KG1 (cell line): ENCODE measurements at regions not wholly inside any gene's neighbourhood (a gene's known extent, or its start where the extent isn't known, plus 50 kb on each side); places are given as distances from the start of the nearest gene placed in this dataset.

Experiments
- DNase-seq: peaks from one replicate; lab custom pipeline; 2025; lab: John Stamatoyannopoulos, UW

DNA sequence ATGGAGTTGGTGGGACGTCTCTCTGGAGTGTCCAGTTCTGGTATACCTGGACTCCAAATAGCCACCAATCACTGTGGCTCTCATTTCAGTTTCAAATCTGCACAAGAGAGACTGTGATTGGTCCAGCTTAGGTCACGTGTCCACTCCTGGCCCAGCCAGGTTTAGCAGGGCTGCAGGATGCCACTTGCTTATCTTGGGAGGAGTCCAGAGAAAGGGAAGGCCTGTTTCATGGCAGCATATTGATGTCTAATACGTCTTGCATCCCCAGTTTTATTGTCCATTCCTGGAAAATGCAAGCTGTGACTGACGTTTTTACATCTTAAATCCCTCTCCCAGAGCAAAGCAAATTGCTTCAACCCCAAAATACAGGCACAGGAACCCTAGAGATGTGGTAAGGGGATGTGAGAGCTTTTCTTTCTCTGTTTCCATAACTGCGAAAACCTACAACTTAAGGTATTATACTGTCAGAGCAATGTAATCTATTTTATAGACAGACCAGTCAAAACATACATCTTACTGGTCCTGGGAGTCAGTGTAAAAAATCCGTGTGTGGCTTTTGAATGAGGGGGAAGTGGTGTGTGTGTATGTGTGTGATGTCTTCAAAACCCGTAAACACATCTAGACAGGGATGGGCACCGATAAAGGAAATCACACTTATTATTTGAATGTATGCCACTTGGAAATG is 274.4 kb downstream of the TLE3 start:
- DNase-seq = no peak

DNA sequence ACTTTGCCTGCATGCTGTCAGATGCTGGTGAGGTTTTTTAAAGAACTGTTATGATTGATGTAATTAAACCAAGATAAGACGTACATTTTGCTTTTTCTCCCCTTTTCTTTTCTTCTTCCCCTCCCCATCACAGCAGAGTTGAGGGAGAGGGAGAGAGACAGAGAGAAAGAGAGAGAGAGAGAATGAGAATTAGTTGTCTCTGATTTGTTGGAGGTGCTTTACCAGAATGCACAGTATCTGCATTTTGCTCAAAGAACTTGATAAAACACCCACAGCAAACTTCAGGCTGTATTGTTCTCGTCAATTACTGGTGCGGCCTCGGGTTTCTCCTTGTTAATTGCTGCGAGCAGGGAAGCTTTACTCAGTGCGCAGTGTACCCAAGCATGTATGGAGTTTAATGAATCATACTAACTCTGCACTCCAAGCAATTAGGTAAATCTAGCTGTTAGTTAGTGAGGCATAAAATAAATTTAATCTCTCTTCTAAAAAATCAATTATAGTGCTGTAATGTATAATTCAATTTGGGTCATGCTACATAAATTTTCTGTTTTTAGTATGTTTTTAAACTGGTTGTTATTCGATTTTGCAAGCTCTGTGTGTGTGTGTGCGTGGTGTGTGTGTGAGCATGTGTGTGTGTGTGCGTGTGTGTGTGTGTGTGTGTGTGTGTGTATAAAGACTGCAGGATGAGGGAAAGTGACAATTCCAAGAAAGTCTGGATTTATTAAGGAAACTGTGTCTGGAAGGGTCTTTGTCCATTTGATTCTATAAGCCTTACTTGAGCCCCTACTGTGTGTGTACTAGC is 273.4 kb downstream of the TLE3 start:
- DNase-seq = no peak

DNA sequence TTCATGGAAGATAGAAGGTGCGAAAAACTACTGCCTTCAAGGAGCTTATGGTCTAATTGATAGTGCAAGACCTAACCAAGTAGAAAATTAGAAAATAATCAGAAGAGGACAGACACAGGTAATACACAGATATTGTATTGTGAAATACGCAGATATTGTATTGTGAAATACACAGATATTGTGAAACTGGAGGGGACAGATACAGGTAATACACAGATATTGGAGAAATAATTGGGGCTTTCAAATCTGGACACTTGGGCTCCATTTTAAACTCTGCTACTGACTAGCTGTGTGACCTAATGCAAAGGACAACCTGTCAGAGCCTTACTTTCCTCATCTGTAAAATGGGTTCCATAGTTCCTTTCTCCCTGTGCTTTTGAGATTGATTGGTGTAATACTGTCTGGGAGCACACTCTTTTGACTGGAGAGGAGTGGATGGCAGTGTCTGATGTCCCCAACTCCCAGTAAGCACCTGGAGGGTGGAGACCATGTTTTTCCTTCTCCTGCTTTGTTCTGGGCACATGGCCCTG is 272.8 kb downstream of the TLE3 start:
- no peak for DNase-seq

DNA sequence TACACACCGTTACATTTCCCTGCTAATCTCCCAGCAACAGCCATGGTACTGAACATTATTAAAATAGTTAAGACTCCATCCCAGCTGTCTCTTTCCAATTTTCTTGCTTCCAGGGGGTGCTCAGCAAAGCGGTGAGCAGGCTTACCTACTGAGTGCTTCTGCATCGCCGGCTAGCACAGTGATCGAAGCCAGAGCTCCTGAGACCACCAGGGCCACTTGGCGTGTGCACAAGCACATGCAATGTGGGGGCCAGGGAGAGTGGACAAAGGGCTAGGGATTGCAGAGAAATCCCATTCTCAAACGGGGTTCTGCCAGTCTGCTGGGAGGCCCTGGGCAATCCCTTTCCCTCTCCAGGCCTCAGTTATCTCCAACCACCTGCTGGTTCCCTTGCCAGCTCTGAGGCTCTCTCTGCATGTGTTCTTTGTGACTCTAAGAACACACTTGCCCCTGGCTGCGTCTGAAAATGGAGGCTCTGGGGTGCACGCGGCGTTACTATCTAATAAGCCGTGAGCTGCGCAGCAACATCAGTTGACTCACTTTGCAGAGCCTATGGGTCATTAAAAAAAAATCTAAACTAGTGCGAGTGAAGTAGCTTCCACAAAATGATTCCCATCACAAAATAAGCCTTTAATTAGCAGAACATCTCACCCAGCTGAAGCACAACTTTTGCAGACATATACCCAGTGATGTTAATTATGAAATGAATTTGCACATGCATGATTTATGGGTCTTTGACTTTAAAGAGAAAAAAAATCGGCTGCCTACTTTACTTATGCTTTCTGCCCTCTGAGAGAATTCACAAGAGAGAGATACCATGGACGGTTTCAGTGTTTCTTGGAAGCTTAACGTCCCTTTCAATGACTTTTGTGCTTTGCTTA is 271.5 kb downstream of the TLE3 start:
- no peak for DNase-seq

DNA sequence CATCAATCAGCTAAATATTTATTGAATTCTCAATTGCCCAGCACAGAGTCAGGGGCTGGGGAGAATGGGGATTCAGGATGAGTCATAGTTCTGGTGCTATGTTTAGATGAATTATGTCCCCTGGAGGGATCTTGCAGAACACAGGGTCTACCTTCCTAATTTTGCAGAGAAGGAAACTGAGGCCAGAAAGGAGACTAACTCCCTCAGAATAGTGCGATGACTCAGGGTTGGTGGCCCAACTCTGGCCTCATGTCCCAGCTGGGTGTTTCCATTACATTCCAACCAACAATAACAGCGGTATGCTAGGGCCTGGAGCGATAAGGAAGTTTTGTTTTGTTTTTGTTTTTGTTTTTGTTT is 270.9 kb downstream of the TLE3 start:
- no peak for DNase-seq

DNA sequence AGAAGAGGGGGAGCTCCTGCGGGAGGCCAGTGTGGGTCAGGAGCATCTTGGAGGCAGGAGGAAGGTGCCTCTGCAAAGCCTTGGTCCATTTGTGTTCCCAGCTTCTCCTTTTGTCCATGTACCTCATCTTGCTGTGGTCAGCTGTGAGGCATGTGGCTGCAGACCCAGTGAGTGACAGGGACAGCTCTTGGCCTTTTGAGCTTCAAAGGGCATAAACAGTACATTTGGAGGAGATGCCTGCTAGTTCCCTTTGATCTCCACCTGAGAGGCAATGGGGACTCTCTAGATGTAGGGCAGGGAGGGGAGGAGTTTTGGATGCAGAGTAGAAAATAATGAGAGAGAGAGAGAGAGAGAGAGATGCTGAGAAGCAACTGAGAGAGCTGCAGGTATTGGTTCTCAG is 270.0 kb downstream of the TLE3 start:
- DNase-seq = no peak

DNA sequence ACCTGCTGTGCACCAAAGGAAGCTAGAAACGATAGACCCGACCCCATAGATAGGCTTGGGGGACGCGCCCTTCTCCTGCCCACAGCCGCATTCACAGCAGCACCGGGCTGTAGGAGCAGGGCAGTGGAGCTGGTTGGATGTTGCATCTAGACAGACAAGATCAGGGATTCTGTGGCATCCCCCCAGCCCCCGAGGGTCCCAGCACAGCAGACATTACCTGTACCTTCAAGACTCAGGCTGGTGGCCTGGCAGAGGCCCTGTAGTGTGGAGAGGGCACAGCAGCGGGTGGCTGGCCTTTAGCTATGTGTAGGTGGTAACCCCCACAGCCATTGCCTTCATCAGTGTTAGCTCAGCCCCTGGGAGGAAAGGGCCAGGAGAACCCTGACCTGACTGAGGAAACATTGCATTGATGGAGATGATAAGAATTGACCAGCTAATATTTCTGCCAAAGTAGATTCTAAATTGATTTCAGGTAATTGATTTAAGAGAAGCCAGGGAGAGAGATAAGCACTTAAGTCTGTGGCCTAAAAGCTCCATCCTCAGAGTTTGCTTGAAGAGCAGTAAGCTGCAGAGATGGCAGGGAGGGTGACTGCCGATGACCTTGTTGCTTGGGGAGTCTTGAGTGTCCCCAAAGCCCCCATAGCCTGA is 269.4 kb downstream of the TLE3 start:
- no peak for DNase-seq

DNA sequence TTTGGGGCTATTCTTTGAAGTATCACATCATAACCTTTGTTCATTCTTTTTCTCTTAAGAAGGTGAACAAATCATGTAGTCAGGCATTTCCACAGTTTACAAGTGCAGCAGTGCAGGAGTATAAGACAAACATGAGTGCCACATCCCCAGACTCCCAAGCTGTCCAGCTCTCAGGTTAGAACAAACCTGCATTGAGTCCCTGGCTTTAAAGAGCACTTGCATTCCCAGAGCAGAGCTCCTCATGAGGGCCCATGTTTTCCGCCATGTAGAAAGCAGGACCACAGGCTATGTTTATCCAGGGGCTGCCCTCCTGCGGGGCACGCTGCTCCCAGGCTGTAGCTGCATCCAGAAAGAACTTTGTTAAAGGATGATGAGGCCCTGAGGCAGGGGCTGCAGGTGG is 267.7 kb downstream of the TLE3 start:
- no peak for DNase-seq

DNA sequence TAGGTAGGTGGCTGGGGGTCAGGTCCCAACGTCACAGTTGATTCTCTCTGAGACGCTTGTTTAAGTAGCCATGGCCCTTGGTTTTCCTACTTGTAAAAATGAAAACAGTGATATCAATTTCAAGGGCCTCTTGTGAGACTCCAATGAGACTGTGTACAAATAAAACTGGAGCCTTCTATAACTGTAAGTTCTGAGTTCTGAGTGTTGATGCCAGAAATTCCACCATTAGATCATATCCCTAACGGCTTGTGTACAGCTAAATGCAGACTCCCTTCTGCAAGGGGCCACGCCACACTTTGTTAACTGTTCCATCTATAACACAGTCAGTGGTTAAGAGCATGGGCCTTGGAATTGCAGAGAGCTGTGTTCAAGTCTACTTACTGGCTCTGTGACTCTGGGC is 267.3 kb downstream of the TLE3 start:
- no peak for DNase-seq

DNA sequence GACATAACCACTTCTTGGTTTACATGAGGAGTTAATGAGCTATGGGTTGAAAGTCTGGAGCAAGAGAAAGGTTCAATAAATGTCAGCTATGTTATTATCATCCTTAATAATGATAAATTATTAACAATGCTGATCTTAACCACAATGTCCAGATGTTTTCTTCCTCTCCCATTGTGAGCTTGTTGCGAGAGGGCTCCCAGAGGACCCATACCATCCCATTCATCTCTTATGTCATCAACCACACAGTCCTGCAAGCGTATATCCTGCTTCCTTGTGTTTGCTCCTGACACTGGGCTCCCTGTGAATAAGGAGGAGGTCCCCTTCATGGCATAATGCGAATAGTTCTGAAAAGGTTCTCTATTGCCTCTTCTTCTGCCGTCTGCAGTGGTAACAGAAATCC is 266.8 kb downstream of the TLE3 start:
- no peak for DNase-seq

DNA sequence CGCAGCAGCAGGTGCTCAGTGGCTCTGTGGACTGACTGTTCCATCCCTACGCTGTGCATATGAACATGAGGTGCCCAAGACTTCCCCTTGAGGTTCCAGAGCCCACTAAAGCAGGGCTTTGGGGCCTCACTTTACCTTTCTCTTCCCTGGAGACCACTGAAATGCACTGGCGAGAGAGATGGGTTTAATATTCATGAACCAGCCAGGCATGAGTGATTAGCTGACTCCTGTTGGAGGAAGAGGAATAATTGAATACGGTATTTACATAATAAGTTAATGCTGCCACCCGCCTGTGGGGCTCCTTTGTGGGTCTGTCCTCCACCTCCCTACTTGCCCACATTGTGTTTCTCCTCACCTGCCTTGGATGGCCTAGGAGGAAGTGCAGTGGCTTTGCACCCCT is 263.4 kb downstream of the TLE3 start:
- DNase-seq = no peak

DNA sequence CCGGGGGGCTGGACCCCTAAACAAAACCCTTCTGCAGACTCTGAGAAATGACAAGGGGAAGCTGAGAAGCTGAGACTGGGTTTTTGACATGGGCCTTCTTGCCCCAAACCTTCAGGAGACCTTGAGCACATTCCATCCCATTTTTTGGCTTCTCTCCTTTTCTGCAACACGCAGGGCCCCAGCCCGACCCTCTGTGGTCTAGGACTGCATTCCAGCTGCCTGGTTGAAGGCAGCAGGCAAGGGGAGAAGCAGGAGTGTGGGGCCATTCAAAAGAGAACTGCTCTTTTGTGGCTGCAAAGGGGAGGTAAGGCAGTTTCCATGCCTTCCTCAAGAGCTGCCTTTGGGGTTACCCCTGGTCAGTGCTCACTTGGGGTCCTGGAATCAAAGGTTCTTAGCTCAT is 263.0 kb downstream of the TLE3 start:
- DNase-seq = no peak

DNA sequence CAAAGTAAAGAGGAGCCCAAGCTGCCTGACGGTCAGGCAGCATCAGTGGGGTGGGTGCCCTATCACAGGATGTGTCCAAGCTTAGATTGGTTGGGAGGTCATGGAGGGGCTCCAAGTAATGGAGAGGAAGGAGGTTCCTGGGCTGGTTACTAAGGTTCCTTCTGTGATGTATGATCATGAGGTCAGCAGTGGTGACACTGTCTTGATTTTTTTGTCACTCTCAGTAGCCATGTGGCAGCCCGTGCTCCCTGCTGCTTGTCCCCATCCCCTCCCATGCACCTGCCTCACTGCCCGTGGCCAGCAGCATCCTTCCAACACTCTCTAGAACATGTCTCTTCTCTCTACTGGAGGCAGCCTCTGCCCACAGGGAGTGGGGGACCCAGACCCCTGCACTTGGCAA is 261.7 kb downstream of the TLE3 start:
- DNase-seq = no peak

DNA sequence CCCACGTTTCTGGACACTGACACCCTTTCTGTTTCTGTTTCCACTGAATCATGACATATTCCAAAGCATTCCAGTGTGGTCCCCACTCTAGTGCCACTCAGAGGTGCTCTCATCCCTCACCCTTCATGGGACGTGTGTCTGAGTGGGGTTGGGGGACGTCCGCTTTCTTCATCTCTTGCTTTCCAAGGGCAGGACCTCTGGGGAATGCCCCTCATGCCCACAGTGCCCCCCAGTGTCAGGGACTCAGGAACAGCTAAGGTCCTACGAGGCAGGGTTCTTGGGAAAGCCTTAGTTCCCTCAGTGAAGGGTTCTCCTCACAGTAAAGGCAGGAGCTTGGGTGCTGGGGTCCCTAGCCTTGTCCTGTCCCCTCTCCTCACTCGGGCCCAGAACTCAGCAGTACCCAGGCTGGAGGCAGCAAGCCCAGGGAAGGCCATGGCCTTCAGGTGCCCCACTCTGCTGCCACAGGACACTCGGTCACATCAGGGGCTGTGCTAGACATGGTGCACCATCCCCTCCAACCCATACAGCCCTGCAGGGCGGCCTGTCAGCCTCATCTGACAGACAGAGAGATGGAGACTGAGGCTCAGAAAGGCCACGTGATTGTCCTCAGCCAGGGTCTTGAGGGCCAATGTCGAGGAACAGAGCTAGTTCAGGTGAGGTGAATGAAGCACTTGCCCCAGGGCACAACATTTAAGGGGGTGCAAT is 261.0 kb downstream of the TLE3 start:
- DNase-seq = no peak

DNA sequence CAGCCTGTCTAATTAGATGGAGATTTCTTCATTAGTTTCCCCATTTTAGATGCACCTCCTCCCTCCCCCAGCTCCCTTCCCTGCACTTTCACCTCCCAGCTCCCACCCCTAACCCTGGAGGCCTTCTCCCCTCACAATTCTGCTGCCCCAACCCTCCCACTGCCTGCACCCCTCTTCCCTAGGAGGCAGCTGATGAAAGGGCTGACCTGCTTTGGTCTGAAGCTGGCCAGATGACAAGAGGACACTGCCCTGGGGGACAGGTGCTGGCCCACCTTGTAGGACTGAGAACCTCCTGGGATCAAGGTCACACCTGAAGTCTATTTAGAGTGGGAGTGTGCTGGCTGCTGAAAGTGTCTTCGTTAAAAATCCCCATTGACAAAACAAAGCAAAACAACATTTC is 259.4 kb downstream of the TLE3 start:
- no peak for DNase-seq

DNA sequence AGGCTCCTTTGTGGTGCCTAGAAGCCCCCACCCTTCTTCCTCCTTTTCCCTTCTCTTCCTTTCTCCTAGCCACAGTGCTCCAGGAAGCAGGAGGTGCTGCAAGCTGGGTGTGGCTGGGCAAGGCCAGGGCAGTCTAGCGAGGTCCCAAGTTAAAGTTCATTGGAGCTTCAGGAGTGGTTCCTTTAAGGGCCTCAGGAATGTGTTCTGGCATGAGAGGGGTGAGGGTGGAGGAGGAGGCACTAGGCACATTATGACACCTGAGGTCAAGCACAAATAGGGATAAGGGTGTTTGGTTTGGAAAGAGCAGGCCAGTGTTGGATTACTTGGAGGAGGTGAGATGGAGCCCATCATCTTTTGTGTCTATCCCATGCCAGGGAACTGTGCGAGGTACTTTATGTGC is 258.7 kb downstream of the TLE3 start:
- no peak for DNase-seq

DNA sequence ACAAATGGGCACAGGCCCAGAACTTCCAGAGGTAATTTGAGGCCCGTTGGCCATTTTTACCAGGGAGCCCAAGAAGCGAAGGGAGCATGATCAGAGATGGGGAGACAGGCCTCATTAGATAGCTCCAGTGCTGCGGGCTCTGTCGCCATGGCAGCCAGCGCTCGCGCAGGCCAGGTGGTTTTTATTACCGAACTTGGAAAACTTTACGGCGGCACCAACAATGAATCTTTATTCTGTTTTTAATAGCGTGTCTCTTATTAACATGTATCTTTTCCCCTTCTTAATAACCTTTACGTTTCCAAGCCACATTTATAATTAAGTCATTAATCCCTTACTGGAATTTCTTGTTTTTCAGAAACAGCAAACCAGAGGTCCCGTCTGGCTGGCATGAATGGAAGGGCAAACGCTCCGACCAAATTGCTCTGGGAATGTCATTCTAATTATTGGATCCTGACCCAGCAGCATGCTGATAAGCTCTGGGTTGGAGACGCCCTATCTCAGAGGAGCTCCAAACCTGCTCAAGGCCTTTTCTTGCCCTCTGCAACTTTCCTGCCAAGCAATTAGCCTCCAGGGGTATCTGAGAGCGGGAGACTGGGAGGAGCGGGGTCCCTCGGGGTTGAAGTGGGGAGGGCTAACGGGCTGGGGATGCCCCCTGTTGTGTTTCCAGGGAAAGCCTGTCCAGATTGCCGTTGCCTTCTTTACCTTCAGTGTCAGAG is 256.4 kb downstream of the TLE3 start:
- no peak for DNase-seq

DNA sequence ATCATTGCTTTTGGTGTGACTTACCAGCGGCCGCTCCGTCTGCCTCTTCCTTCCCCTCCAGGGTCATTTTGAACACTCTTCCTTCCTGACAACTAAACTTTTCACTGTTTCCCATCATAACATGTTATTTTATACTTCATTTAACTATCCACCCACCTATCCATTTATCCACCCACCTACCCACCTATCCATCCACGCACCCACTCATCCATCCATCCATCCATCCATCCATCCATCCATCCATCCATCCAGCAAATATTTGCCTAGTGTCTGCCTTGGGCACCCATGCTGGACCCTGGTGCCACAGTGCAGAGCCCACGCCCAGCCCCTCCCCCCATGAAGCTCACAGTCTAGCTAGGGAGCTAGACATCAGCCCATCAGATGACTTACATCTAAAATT is 254.9 kb downstream of the TLE3 start:
- no peak for DNase-seq

DNA sequence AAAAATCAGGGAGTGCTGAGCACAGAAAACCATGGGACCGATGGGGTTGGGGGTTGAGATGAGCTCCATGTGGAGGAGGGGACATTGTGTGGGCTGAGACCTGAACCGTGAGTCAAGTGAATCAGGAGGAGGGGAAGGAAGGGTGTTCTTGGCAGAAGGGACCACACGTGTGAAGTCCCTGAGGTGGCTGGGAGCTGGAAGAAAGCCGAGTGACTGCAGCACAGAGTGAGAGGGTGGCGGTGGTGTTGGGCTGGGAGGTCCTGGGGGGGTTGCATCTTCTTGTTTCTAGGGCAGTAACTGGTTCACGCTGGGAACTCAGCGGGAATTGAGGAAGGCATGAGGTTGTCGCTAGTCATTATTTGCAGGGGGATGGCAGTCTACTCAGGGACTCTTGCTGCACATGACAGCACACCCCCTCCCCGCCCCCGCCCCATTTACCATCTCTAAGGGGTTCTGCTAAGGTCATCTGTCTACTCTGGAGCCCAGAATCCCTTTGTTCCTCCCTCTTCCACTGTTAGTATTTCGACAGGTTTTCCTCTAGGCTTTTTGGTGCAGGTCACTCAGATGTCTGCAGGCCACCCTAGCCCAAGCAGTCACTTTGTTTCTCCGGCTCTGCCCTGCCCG is 254.3 kb downstream of the TLE3 start:
- DNase-seq = no peak

DNA sequence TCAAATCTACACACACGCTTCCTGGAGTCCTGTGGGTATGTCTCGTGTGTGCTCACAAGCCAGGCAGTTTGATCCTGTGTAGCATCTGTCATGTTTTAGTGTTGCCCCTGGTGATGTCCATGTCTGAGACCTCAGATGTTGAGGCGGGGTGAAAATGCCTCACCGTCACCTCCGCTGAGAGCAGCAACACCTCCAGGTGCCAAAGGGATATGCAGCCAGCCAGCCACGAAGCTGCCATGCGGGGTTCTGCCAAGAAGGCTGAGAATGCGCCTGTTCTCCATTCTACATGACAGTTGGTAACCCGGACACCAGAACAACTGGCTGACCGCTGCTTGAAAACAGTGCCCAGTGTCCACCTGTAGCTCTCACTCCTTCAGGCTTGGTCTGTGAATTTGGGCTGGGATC is 253.8 kb downstream of the TLE3 start:
- no peak for DNase-seq
